NT2/D1 (cell line): ENCODE measurements at regions not wholly inside any gene's neighbourhood (a gene's known extent, or its start where the extent isn't known, plus 50 kb on each side); places are given as distances from the start of the nearest gene placed in this dataset.

Source experiments
- DNase-seq: peaks from one replicate; pipeline ENCODE4 v3.0.0-alpha.2; 2011; ENCODE audit warnings: low read depth, low spot score
- H3K27me3 ChIP-seq: 2 replicates; pipeline ENCODE4 v1.6.0; 2011; ENCODE audit warnings: mild to moderate bottlenecking; ENCODE audit not compliant: insufficient read length, insufficient read depth
- H3K36me3 ChIP-seq: 2 replicates; pipeline ENCODE4 v1.6.1; 2011; ENCODE audit warnings: mild to moderate bottlenecking, low read length, mixed read lengths; ENCODE audit not compliant: insufficient read depth, insufficient read length
- H3K4me1 ChIP-seq: 2 replicates; pipeline ENCODE4 v1.5.1; 2011; ENCODE audit not compliant: insufficient read depth, insufficient read length
- H3K4me3 ChIP-seq: 2 replicates; pipeline ENCODE4 v1.5.1; 2011; ENCODE audit warnings: low read depth; ENCODE audit not compliant: insufficient read length
- H3K9ac ChIP-seq: 2 replicates; pipeline ENCODE4 v1.6.0; 2011; ENCODE audit warnings: low read depth; ENCODE audit not compliant: insufficient read length
- H3K9me3 ChIP-seq: 2 replicates; pipeline ENCODE4 v1.5.1; 2011; ENCODE audit warnings: mild to moderate bottlenecking, low read length; ENCODE audit not compliant: insufficient read depth
- SUZ12 ChIP-seq: IDR thresholded peaks from 2 replicates; pipeline ENCODE4 v1.6.1; 2011; ENCODE audit not compliant: insufficient read length, insufficient read depth; ENCODE audit errors: extremely low read depth
- YY1 ChIP-seq: IDR thresholded peaks from 2 replicates; pipeline ENCODE4 v1.6.1; 2011; ENCODE audit not compliant: insufficient read length, insufficient read depth
- ZNF274 ChIP-seq: IDR thresholded peaks from 2 replicates; pipeline ENCODE4 v1.6.1; 2011; ENCODE audit warnings: mild to moderate bottlenecking, low read depth, low read length

- Histone ChIP-seq H3K4me3 (no peak overlapping the region), H3K36me3 (no peaks in the 10 kb centered on the region)
Observed at GRCh38 chr3:34300621-34301020, 502.2 kb downstream of the PDCD6IP start.

GRCh38 chr3:34301313-34301712, 502.9 kb downstream of the PDCD6IP start:
- no peak overlapping the region for H3K4me3 ChIP-seq
- TF ChIP-seq SUZ12 (no peak), ZNF274 (no peak), YY1 (no peak)
- no peak overlapping the region for H3K9ac ChIP-seq

More at GRCh38 chr3:34300621-34301020, 502.2 kb downstream of the PDCD6IP start:
- H3K9ac ChIP-seq, result no peak overlapping the region
- H3K27me3 ChIP-seq, result no peaks in the 10 kb centered on the region
- no peak for TF ChIP-seq ZNF274
- TF ChIP-seq YY1, result no peak
- no peak for TF ChIP-seq SUZ12
- H3K9me3 ChIP-seq, result peaks cover 11% of the 10 kb centered on the region; the same call in 1 of the 2 replicates
- no peaks in the 10 kb centered on the region for H3K4me1 ChIP-seq
- no peak for DNase-seq

GRCh38 chr3:34305266-34305665, 506.8 kb downstream of the PDCD6IP start:
- peaks cover 20% of the 10 kb centered on the region; the same call in 1 of the 2 replicates for H3K9me3 ChIP-seq
- TF ChIP-seq SUZ12 (no peak), YY1 (no peak), ZNF274 (no peak)
- DNase-seq, result no peak
- H3K27me3 ChIP-seq, result no peaks in the 10 kb centered on the region
- no peak overlapping the region for H3K4me3 ChIP-seq
- no peaks in the 10 kb centered on the region for H3K4me1 ChIP-seq
- H3K36me3 ChIP-seq, result no peaks in the 10 kb centered on the region
- no peak overlapping the region for H3K9ac ChIP-seq

More at GRCh38 chr3:34301313-34301712, 502.9 kb downstream of the PDCD6IP start:
- Histone ChIP-seq H3K36me3 (no peaks in the 10 kb centered on the region), H3K4me1 (no peaks in the 10 kb centered on the region), H3K27me3 (no peaks in the 10 kb centered on the region), H3K9me3 (peaks cover 15% of the 10 kb centered on the region; the same call in 1 of the 2 replicates)
- DNase-seq, result peak; percentile 9

GRCh38 chr3:34312684-34313083, 514.3 kb downstream of the PDCD6IP start:
- Histone ChIP-seq H3K36me3 (no peaks in the 10 kb centered on the region), H3K4me3 (no peak overlapping the region), H3K9me3 (0 out of 2 replicates have a peak, but pooled peaks cover 4% of the 10 kb centered on the region), H3K27me3 (no peaks in the 10 kb centered on the region), H3K4me1 (no peaks in the 10 kb centered on the region), H3K9ac (no peak overlapping the region)
- TF ChIP-seq YY1 (no peak), SUZ12 (no peak), ZNF274 (no peak)
- DNase-seq, result no peak

DNA sequence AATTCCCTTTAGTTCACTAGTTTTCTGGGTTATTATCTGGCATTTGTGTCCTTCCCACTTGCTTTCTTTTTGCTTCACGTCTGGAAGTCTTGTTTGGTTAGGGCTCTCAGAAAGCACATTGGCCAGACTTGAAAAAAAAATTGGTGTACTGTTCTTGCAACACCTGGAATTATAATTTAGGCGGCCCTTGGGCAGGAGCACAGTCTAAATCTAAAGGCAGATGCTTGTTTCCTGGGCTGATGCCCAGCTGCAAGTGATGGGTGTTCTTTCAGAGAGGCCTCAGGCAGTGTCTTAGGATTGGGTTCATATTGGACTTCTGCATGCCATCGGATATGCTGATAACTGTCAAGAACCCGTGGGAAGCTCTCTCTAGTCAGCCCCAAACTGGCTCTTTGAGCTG, 521.5 kb downstream of the PDCD6IP start:
- Histone ChIP-seq H3K9me3 (0 out of 2 replicates have a peak, but pooled peaks cover 6% of the 10 kb centered on the region), H3K27me3 (no peaks in the 10 kb centered on the region), H3K4me3 (no peak overlapping the region), H3K9ac (no peak overlapping the region), H3K36me3 (no peaks in the 10 kb centered on the region), H3K4me1 (no peaks in the 10 kb centered on the region)
- DNase-seq, result no peak
- TF ChIP-seq YY1, result no peak
- no peak for TF ChIP-seq SUZ12
- TF ChIP-seq ZNF274, result no peak

- no peak overlapping the region for H3K4me3 ChIP-seq
- H3K36me3 ChIP-seq, result no peaks in the 10 kb centered on the region
- TF ChIP-seq YY1 (no peak), SUZ12 (no peak), ZNF274 (no peak)
- H3K4me1 ChIP-seq, result no peaks in the 10 kb centered on the region
- no peaks in the 10 kb centered on the region for H3K27me3 ChIP-seq
- H3K9ac ChIP-seq, result no peak overlapping the region
- DNase-seq, result no peak
- no peaks in the 10 kb centered on the region for H3K9me3 ChIP-seq
Observed at GRCh38 chr3:34323517-34323916, 525.1 kb downstream of the PDCD6IP start.

GRCh38 chr3:34346656-34347055, 548.2 kb downstream of the PDCD6IP start:
- Histone ChIP-seq H3K4me3 (no peak overlapping the region), H3K9me3 (no peaks in the 10 kb centered on the region), H3K27me3 (no peaks in the 10 kb centered on the region), H3K4me1 (no peaks in the 10 kb centered on the region), H3K9ac (no peak overlapping the region), H3K36me3 (no peaks in the 10 kb centered on the region)
- DNase-seq, result no peak
- TF ChIP-seq ZNF274 (no peak), SUZ12 (no peak), YY1 (no peak)
